Thyroid gland (tissue), 4 donors: ENCODE measurements at regions not wholly inside any gene's neighbourhood (a gene's known extent, or its start where the extent isn't known, plus 50 kb on each side); places are given as distances from the start of the nearest gene placed in this dataset.

Source experiments
- DNase-seq, 2 donors: peaks; one replicate each; pipeline ENCODE4 v3.0.0-alpha.2; 2019
- H3K27ac ChIP-seq, 3 donors: fragments of 200-600 bp; sonication (generic); 1 replicate in 2 of 3; 2 replicates in 1 of 3; pipeline ENCODE4 v1.5.1; 2016 to 2019; ENCODE audit warnings: mild to moderate bottlenecking in 1 of 3, moderate library complexity in 1 of 3
- H3K27me3 ChIP-seq: fragments of 200-600 bp; sonication (generic); one replicate; pipeline ENCODE4 v1.5.1; 2019
- H3K36me3 ChIP-seq, 2 donors: fragments of 200-600 bp; sonication (generic); one replicate each; pipeline ENCODE4 v1.5.1; 2016 to 2019
- H3K4me1 ChIP-seq, 2 donors: fragments of 200-600 bp; sonication (generic); one replicate each; pipeline ENCODE4 v1.5.1; 2017 to 2019
- H3K4me3 ChIP-seq, 3 donors: fragments of 200-600 bp; sonication (generic); replicated peaks in 1 of 3; 1 replicate in 2 of 3; 2 replicates in 1 of 3; pipeline ENCODE4 v1.5.1; 2016; ENCODE audit warnings: mild to moderate bottlenecking in 1 of 3
- H3K9me3 ChIP-seq: fragments of 200-600 bp; sonication (generic); one replicate; pipeline ENCODE4 v1.5.1; 2017
- CTCF ChIP-seq, 6 experiments: fragments of 200-600 bp in 3 of 6; fragments of 450-650 bp in 3 of 6; sonication (generic) in 3 of 6; IDR thresholded peaks; one replicate each; pipeline ENCODE4 v1.5.1; 2016 to 2019; ENCODE audit warnings: antibody characterized with exemption in 6 of 6, mild to moderate bottlenecking in 2 of 6, inconsistent platforms in 1 of 6, moderate library complexity in 1 of 6
- POLR2A ChIP-seq, 2 donors: fragments of 450-650 bp; IDR thresholded peaks; one replicate each; pipeline ENCODE4 v1.6.1; 2017; ENCODE audit warnings: antibody characterized with exemption in 2 of 2, mild to moderate bottlenecking in 2 of 2, moderate library complexity in 1 of 2
- WGBS, 2 donors: methylation state at CpG; one replicate each; pipeline ENCODE4 v1.1.5; 2017; 5-methylcytosine and 5-hydroxymethylcytosine counted together
- intact Hi-C: fragments of 100-400 bp; cut with DNase I; formaldehyde crosslinking; loops from one replicate; pipeline ENCODE4 v1.15.1; 2023

GRCh38 chr4:138835832-138836533, 179.6 kb upstream of the NOCT start:
- no peak for DNase-seq
- H3K4me3 ChIP-seq: no peak overlapping the region
- intact Hi-C loops: no loop called here
- H3K27me3 ChIP-seq: no peaks in the 10 kb centered on the region
- TF ChIP-seq CTCF (IDR thresholded peaks at IDR 0.05) (no peak), POLR2A (IDR thresholded peaks at IDR 0.05) (no peak)
- no peaks in the 10 kb centered on the region for H3K36me3 ChIP-seq
- no peak overlapping the region for H3K27ac ChIP-seq
- H3K9me3 ChIP-seq: no peaks in the 10 kb centered on the region
- no peaks in the 10 kb centered on the region for H3K4me1 ChIP-seq
- 77 to 78% methylated on average over 9 of the region's 9 CpGs for WGBS, 2 donors

- Histone ChIP-seq H3K4me3 (no peak overlapping the region), H3K36me3 (no peaks in the 10 kb centered on the region), H3K27ac (no peak overlapping the region), H3K9me3 (no peaks in the 10 kb centered on the region), H3K4me1 (no peaks in the 10 kb centered on the region), H3K27me3 (no peaks in the 10 kb centered on the region)
- intact Hi-C loops: no loop called here
- no peak for DNase-seq
- TF ChIP-seq CTCF (IDR thresholded peaks at IDR 0.05) (no peak), POLR2A (IDR thresholded peaks at IDR 0.05) (no peak)
- 84 to 85% methylated on average over 3 of the region's 3 CpGs for WGBS, 2 donors
Observed at GRCh38 chr4:138833974-138834373, 181.6 kb upstream of the NOCT start.

GRCh38 chr4:138832563-138832962, 183.0 kb upstream of the NOCT start:
- WGBS, 2 donors: 88 to 92% methylated on average over 1 of the region's 1 CpG
- DNase-seq: no peak
- no peaks in the 10 kb centered on the region for H3K4me1 ChIP-seq
- H3K27ac ChIP-seq: no peak overlapping the region
- no peak overlapping the region for H3K4me3 ChIP-seq
- no peaks in the 10 kb centered on the region for H3K9me3 ChIP-seq
- TF ChIP-seq POLR2A (IDR thresholded peaks at IDR 0.05) (no peak), CTCF (IDR thresholded peaks at IDR 0.05) (no peak)
- intact Hi-C loops: no loop called here
- no peaks in the 10 kb centered on the region for H3K36me3 ChIP-seq
- no peaks in the 10 kb centered on the region for H3K27me3 ChIP-seq

- 68 to 72% methylated on average over 2 of the region's 2 CpGs for WGBS, 2 donors
- H3K27me3 ChIP-seq: no peaks in the 10 kb centered on the region
- no peaks in the 10 kb centered on the region for H3K36me3 ChIP-seq
- intact Hi-C loops: no loop called here
- DNase-seq: no peak
- no peak overlapping the region for H3K4me3 ChIP-seq
- no peaks in the 10 kb centered on the region for H3K4me1 ChIP-seq
- no peak overlapping the region for H3K27ac ChIP-seq
- TF ChIP-seq CTCF (IDR thresholded peaks at IDR 0.05) (no peak), POLR2A (IDR thresholded peaks at IDR 0.05) (no peak)
- H3K9me3 ChIP-seq: no peaks in the 10 kb centered on the region
Observed at GRCh38 chr4:138831948-138832347, 183.6 kb upstream of the NOCT start.

- intact Hi-C loops: no loop called here
- Histone ChIP-seq H3K27me3 (no peaks in the 10 kb centered on the region), H3K4me3 (no peak overlapping the region), H3K4me1 (no peaks in the 10 kb centered on the region), H3K36me3 (no peaks in the 10 kb centered on the region), H3K9me3 (no peaks in the 10 kb centered on the region), H3K27ac (no peak overlapping the region)
- TF ChIP-seq POLR2A (IDR thresholded peaks at IDR 0.05) (no peak), CTCF (IDR thresholded peaks at IDR 0.05) (no peak)
- 83 to 93% methylated on average over 1 of the region's 1 CpG for WGBS, 2 donors
- DNase-seq: no peak
Observed at GRCh38 chr4:138828926-138829325, 186.7 kb upstream of the NOCT start.
